K562 (cell line): ENCODE measurements at regions not wholly inside any gene's neighbourhood (a gene's known extent, or its start where the extent isn't known, plus 50 kb on each side); places are given as distances from the start of the nearest gene placed in this dataset.
A peak's percentile ranks its signal among the peaks of the same experiment; 100 is the strongest.

Source experiments
- CBX8 ChIP-seq: fragments of 200-600 bp; sonication (generic); IDR thresholded peaks from 2 replicates; pipeline ENCODE4 v1.6.1; 2012; ENCODE audit warnings: borderline replicate concordance, mixed run types, low read depth, mild to moderate bottlenecking, moderate library complexity, mixed read lengths, low read length, control low read depth, inconsistent platforms; ENCODE audit not compliant: poor library complexity, severe bottlenecking; ENCODE audit errors: extremely low read depth
- CREB1 ChIP-seq, 2 experiments: sonication (generic) in 1 of 2; formaldehyde crosslinking in 1 of 2; IDR thresholded peaks; 2 replicates each; pipeline versions ENCODE4 v1.6.1 to v1.8.0; 2012 to 2022; ENCODE audit warnings: inconsistent platforms in 1 of 2, mild to moderate bottlenecking in 1 of 2, missing genetic modification reagents in 1 of 2, moderate library complexity in 1 of 2
- ESRRA ChIP-seq: fragments of 450-650 bp; IDR thresholded peaks from 2 replicates; pipeline ENCODE4 v1.6.1; 2014; ENCODE audit warnings: low read depth, mild to moderate bottlenecking, moderate library complexity, borderline replicate concordance
- FOSL1 ChIP-seq: fragments of 200-800 bp; sonication (Bioruptor generic); conservative IDR thresholded peaks from 2 replicates; pipeline ENCODE4 v1.6.1; 2016; ENCODE audit warnings: missing genetic modification characterization, missing compliant biosample characterization
- HCFC1 ChIP-seq: IDR thresholded peaks from 2 replicates; pipeline ENCODE4 v1.6.1; 2012; ENCODE audit warnings: low read depth, low read length, improper control_type of control experiment
- HDAC6 ChIP-seq: IDR thresholded peaks from 2 replicates; pipeline ENCODE4 v1.6.1; 2012; ENCODE audit warnings: low read depth, mild to moderate bottlenecking, control low read depth, inconsistent platforms, low read length, moderate library complexity
- KDM1A ChIP-seq, 2 experiments: fragments of 450-650 bp; IDR thresholded peaks; 2 replicates each; pipeline ENCODE4 v1.6.1; 2016; ENCODE audit warnings: mild to moderate bottlenecking in 2 of 2
- KLF13 ChIP-seq: fragments of 450-650 bp; IDR thresholded peaks from 2 replicates; pipeline ENCODE4 v1.6.1; 2016; ENCODE audit warnings: missing genetic modification characterization, low read depth, mild to moderate bottlenecking, missing compliant biosample characterization, moderate library complexity, borderline replicate concordance
- MAX ChIP-seq: sonication (generic); formaldehyde crosslinking; IDR thresholded peaks from 2 replicates; pipeline ENCODE4 v1.9.0; 2022; ENCODE audit warnings: mild to moderate bottlenecking, missing genetic modification reagents
- NR4A1 ChIP-seq, 2 experiments: fragments of 250-450 bp in 1 of 2; fragments of 450-650 bp in 1 of 2; sonication (Bioruptor Pico) in 1 of 2; IDR thresholded peaks; 2 replicates each; pipeline versions ENCODE4 v1.4.0 to v1.6.1; 2016 to 2020; ENCODE audit warnings: mild to moderate bottlenecking in 2 of 2, missing compliant biosample characterization in 1 of 2, missing genetic modification characterization in 1 of 2, moderate library complexity in 1 of 2
- POU5F1 ChIP-seq: fragments of 150-350 bp; IDR thresholded peaks from 2 replicates; pipeline ENCODE4 v1.6.1; 2014; ENCODE audit warnings: borderline replicate concordance, low read length, low read depth, mild to moderate bottlenecking; ENCODE audit not compliant: partially characterized antibody
- RAD51 ChIP-seq: fragments of 450-650 bp; IDR thresholded peaks from 2 replicates; pipeline ENCODE4 v1.7.1; 2016; ENCODE audit warnings: low read depth, mild to moderate bottlenecking, borderline replicate concordance
- SIX5 ChIP-seq, 2 experiments: IDR thresholded peaks; 2 replicates each; pipeline ENCODE4 v1.6.1; 2011; ENCODE audit warnings: low read length in 2 of 2, borderline replicate concordance in 1 of 2, low read depth in 1 of 2, mild to moderate bottlenecking in 1 of 2, moderate library complexity in 1 of 2; ENCODE audit not compliant: insufficient read depth in 1 of 2
- TSHZ1 ChIP-seq: fragments of 250-450 bp; sonication (Bioruptor Pico); IDR thresholded peaks from 2 replicates; pipeline ENCODE4 v1.4.0; 2020; ENCODE audit warnings: mild to moderate bottlenecking, moderate library complexity
- ZBTB26 ChIP-seq: fragments of 450-650 bp; formaldehyde crosslinking; IDR thresholded peaks from 2 replicates; pipeline ENCODE4 v1.4.0; 2022; ENCODE audit warnings: missing genetic modification characterization
- ZNF431 ChIP-seq: sonication (generic); formaldehyde crosslinking; IDR thresholded peaks from 2 replicates; pipeline ENCODE4 v1.8.0; 2022; ENCODE audit warnings: mild to moderate bottlenecking, missing genetic modification reagents
- ZNF518B ChIP-seq: fragments of 250-450 bp; sonication (Bioruptor Pico); IDR thresholded peaks from 2 replicates; pipeline ENCODE4 v1.5.0; 2021; ENCODE audit warnings: mild to moderate bottlenecking, moderate library complexity
- ZNF77 ChIP-seq: fragments of 250-450 bp; sonication (Bioruptor Pico); IDR thresholded peaks from 2 replicates; pipeline ENCODE4 v1.5.0; 2020
- ZSCAN29 ChIP-seq: fragments of 450-650 bp; IDR thresholded peaks from 2 replicates; pipeline ENCODE4 v1.6.1; 2017

- no peak for TF ChIP-seq ZNF518B (CRISPR knock-in tag)
- TF ChIP-seq SIX5 (IDR thresholded peaks at IDR 0.05; ENCODE audit: borderline replicate concordance in 1 of 2, insufficient read depth in 1 of 2, low read depth in 1 of 2, low read length in 2 of 2) = no peak
- TF ChIP-seq KLF13 = 0 out of 2 replicates have a peak, but pooled peaks have one; percentile 28
- no peak; the same call in 1 of the 2 replicates for TF ChIP-seq HCFC1
- no peak for TF ChIP-seq ZBTB26 (CRISPR knock-in tag)
- no peak for TF ChIP-seq MAX (CRISPR knock-in tag)
- peak; percentile 50; the same call in 1 of the 2 replicates for TF ChIP-seq FOSL1 (tag)
- TF ChIP-seq ZNF431 (CRISPR knock-in tag) = no peak
- TF ChIP-seq RAD51 = peak; percentile 81; the same call in 1 of the 2 replicates
- no peak for TF ChIP-seq ZSCAN29
- TF ChIP-seq POU5F1 = no peak
- no peak for TF ChIP-seq CREB1 (IDR thresholded peaks at IDR 0.05)
- 0 out of 2 replicates have a peak, but pooled peaks have one; percentile 14 for TF ChIP-seq CREB1 (CRISPR knock-in tag; IDR thresholded peaks at IDR 0.05)
- TF ChIP-seq ZNF77 (CRISPR knock-in tag) = no peak
- TF ChIP-seq CBX8 = no peak
- TF ChIP-seq NR4A1 (CRISPR knock-in tag; IDR thresholded peaks at IDR 0.05) = no peak
- TF ChIP-seq NR4A1 (tag; IDR thresholded peaks at IDR 0.05) = 0 out of 2 replicates have a peak, but pooled peaks have one; percentile 41
- TF ChIP-seq ESRRA = no peak
- 0 out of 4 replicates have a peak, but pooled peaks of 1 of the 2 experiments have one; percentile 29 for TF ChIP-seq KDM1A (IDR thresholded peaks at IDR 0.05)
- no peak for TF ChIP-seq TSHZ1 (CRISPR knock-in tag)
- TF ChIP-seq HDAC6 = no peak
Measured at GRCh38 chr3:14278265-14278798, 99.7 kb downstream of the LSM3 start (continued).
